Liver (tissue), 8 donors: ENCODE measurements at regions not wholly inside any gene's neighbourhood (a gene's known extent, or its start where the extent isn't known, plus 50 kb on each side); places are given as distances from the start of the nearest gene placed in this dataset.

Experiments used
- DNase-seq: peaks from one replicate; pipeline ENCODE4 v3.0.0-alpha.2; 2017; ENCODE audit warnings: low spot score
- H3K27ac ChIP-seq, 2 donors: one replicate each; pipeline ENCODE4 v1.7.0; 2013; ENCODE audit warnings: inconsistent platforms in 2 of 2, low read length in 2 of 2, control low read depth in 1 of 2, low read depth in 1 of 2, mild to moderate bottlenecking in 1 of 2
- H3K27me3 ChIP-seq, 4 donors: one replicate each; pipeline versions ENCODE4 v1.6.1 to v1.7.0; 2013; ENCODE audit warnings: low read length in 3 of 4, inconsistent platforms in 1 of 4, mild to moderate bottlenecking in 1 of 4, moderate library complexity in 1 of 4; ENCODE audit not compliant: control insufficient read depth in 4 of 4, insufficient read depth in 4 of 4
- H3K36me3 ChIP-seq, 4 donors: one replicate each; pipeline versions ENCODE4 v1.6.1 to v1.7.0; 2013; ENCODE audit warnings: low read length in 3 of 4, mild to moderate bottlenecking in 3 of 4, low read depth in 1 of 4, moderate library complexity in 1 of 4; ENCODE audit not compliant: control insufficient read depth in 4 of 4, insufficient read depth in 3 of 4
- H3K4me1 ChIP-seq, 4 donors: one replicate each; pipeline versions ENCODE4 v1.6.1 to v1.7.0; 2013; ENCODE audit warnings: low read length in 3 of 4, mild to moderate bottlenecking in 3 of 4, moderate library complexity in 1 of 4; ENCODE audit not compliant: control insufficient read depth in 4 of 4, insufficient read depth in 4 of 4
- H3K4me3 ChIP-seq, 3 donors: one replicate each; pipeline versions ENCODE4 v1.6.1 to v1.7.0; 2013; ENCODE audit warnings: low read length in 3 of 3, control low read depth in 1 of 3, low read depth in 1 of 3, mild to moderate bottlenecking in 1 of 3
- H3K9ac ChIP-seq, 2 donors: one replicate each; pipeline ENCODE4 v1.7.0; 2013; ENCODE audit warnings: low read length in 2 of 2, mild to moderate bottlenecking in 2 of 2, moderate library complexity in 2 of 2, control low read depth in 1 of 2, low read depth in 1 of 2
- H3K9me3 ChIP-seq, 4 donors: one replicate each; pipeline versions ENCODE4 v1.6.1 to v1.7.0; 2013; ENCODE audit warnings: low read length in 3 of 4; ENCODE audit not compliant: control insufficient read depth in 4 of 4
- EGR1 ChIP-seq, 2 donors: IDR thresholded peaks; 2 replicates each; pipeline ENCODE4 v1.6.1; 2016 to 2018; ENCODE audit warnings: antibody characterized with exemption in 2 of 2, low read depth in 2 of 2
- FOXA2 ChIP-seq: IDR thresholded peaks from 2 replicates; pipeline ENCODE4 v1.6.1; 2016; ENCODE audit warnings: antibody characterized with exemption
- HNF4A ChIP-seq, 2 donors: conservative IDR thresholded peaks; 2 replicates each; pipeline ENCODE4 v1.6.1; 2016; ENCODE audit warnings: antibody characterized with exemption in 2 of 2, mild to moderate bottlenecking in 2 of 2
- HNF4G ChIP-seq: IDR thresholded peaks from 2 replicates; pipeline ENCODE4 v1.6.1; 2016; ENCODE audit warnings: antibody characterized with exemption
- JUND ChIP-seq, 2 donors: IDR thresholded peaks; 2 replicates each; pipeline ENCODE4 v1.6.1; 2016; ENCODE audit warnings: antibody characterized with exemption in 2 of 2
- NR2F2 ChIP-seq: IDR thresholded peaks from 2 replicates; pipeline ENCODE4 v1.6.1; 2016; ENCODE audit warnings: antibody characterized with exemption
- RAD21 ChIP-seq, 2 donors: IDR thresholded peaks; 2 replicates each; pipeline ENCODE4 v1.6.1; 2016; ENCODE audit warnings: antibody characterized with exemption in 2 of 2, mild to moderate bottlenecking in 2 of 2
- RXRA ChIP-seq, 2 donors: IDR thresholded peaks; 2 replicates each; pipeline ENCODE4 v1.6.1; 2017 to 2018; ENCODE audit warnings: antibody characterized with exemption in 2 of 2, mild to moderate bottlenecking in 1 of 2
- TAF1 ChIP-seq: conservative IDR thresholded peaks from 2 replicates; pipeline ENCODE4 v1.6.1; 2016; ENCODE audit warnings: antibody characterized with exemption, mild to moderate bottlenecking
- YY1 ChIP-seq: IDR thresholded peaks from 2 replicates; pipeline ENCODE4 v1.6.1; 2016; ENCODE audit warnings: antibody characterized with exemption, mild to moderate bottlenecking
- WGBS: extraction: QIAGEN DNeasy Blood & Tissue Kit; methylation state at CpG from one replicate; pipeline ENCODE4 v1.1.7; 2013; 5-methylcytosine and 5-hydroxymethylcytosine counted together
- TF ChIP-seq, protein P1 (sequence below): fragments of 150-350 bp; IDR thresholded peaks from 2 replicates; pipeline ENCODE4 v1.5.1; 2017; ENCODE audit warnings: improper control_type of control experiment, low read depth, low read length; ENCODE audit not compliant: missing input control
- TF ChIP-seq, protein P2 (sequence below): IDR thresholded peaks from 2 replicates; pipeline ENCODE4 v1.6.1; 2016; ENCODE audit warnings: antibody characterized with exemption
- TF ChIP-seq, protein P3 (sequence below): IDR thresholded peaks from 2 replicates; pipeline ENCODE4 v1.6.1; 2016; ENCODE audit warnings: antibody characterized with exemption
- donor health status: healthy.
- donor health status: healthy.
- donor health status: healthy.
- donor health status: healthy.
- donor health status: healthy.

DNA sequence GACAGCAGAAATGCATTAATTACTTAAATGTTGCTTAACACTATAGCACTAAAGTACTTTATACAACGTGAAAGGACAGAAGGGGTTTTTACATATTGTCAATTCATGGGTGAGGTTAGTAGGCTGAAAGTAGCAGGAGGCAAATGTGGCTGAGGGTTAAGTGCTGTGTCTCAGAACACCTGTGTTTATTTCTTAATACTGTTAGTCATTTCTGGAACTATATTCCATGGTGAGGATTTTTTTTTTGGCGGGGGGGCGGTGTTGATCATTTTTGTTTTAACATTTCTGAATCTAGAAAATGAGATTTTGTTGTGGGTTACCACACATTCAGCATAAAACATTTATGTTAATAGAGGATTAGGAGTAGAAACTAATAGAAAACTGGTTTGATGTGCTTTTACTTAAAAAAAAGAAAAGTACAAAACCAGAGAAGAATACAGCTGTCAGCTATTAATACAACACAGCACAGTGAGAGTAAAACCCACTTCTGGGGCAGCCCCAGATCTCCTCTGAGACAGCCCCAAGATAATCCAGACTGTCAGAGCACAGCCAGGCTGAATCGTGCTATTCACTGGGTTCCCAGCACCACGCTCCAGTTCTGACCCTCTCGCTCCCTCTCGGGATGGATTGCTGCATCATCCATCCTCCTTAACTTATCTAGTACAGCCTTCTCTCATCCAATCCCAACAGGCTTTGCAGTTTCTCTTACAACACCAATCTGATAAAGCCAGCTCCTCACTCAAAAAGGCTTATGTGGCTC, 307.7 kb downstream of the TUSC7 start (continued):
- TF ChIP-seq, protein P1, sequence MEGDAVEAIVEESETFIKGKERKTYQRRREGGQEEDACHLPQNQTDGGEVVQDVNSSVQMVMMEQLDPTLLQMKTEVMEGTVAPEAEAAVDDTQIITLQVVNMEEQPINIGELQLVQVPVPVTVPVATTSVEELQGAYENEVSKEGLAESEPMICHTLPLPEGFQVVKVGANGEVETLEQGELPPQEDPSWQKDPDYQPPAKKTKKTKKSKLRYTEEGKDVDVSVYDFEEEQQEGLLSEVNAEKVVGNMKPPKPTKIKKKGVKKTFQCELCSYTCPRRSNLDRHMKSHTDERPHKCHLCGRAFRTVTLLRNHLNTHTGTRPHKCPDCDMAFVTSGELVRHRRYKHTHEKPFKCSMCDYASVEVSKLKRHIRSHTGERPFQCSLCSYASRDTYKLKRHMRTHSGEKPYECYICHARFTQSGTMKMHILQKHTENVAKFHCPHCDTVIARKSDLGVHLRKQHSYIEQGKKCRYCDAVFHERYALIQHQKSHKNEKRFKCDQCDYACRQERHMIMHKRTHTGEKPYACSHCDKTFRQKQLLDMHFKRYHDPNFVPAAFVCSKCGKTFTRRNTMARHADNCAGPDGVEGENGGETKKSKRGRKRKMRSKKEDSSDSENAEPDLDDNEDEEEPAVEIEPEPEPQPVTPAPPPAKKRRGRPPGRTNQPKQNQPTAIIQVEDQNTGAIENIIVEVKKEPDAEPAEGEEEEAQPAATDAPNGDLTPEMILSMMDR = no peak
- TF ChIP-seq, protein P2, sequence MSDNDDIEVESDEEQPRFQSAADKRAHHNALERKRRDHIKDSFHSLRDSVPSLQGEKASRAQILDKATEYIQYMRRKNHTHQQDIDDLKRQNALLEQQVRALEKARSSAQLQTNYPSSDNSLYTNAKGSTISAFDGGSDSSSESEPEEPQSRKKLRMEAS = no peak
- TF ChIP-seq JUND (IDR thresholded peaks at IDR 0.05) (no peak), YY1 (no peak), NR2F2 (no peak), FOXA2 (no peak)
- TF ChIP-seq, protein P3, sequence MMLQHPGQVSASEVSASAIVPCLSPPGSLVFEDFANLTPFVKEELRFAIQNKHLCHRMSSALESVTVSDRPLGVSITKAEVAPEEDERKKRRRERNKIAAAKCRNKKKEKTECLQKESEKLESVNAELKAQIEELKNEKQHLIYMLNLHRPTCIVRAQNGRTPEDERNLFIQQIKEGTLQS = no peak

DNA sequence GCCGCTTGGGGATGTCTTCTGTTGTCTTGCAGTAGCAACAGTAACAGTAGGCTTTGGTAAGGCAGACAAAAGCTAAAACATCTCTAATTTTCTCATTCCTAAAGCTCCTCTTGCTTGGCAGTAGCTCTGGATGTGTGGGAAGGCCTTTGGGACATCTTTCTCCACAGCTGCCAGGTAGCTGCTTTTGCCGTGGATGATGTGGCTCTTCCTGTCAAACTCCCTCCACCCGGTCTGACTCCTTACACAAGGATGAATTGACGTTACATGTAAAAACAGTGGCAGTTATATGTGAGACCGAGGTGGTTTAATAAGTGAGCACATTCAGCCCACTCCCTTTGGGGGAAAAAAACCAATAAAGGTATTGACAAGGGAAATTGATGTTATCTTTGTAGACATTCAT, 309.1 kb downstream of the TUSC7 start:
- whole genome bisulfite sequencing = 44% methylated on average over 5 of the region's 5 CpGs
- no peaks in the 10 kb centered on the region for H3K4me1 ChIP-seq
- DNase-seq = no peak
- TF ChIP-seq, protein P2 = no peak
- TF ChIP-seq, protein P3 = no peak
- TF ChIP-seq RAD21 (IDR thresholded peaks at IDR 0.05) (no peak), HNF4A (conservative IDR thresholded peaks at IDR 0.05) (no peak), HNF4G (no peak), RXRA (IDR thresholded peaks at IDR 0.05) (no peak), JUND (IDR thresholded peaks at IDR 0.05) (no peak), YY1 (no peak)
- TF ChIP-seq, protein P1 = no peak
- no peak overlapping the region for H3K4me3 ChIP-seq
- H3K36me3 ChIP-seq = no peaks in the 10 kb centered on the region
- H3K27ac ChIP-seq = no peak overlapping the region
- H3K9me3 ChIP-seq = no peaks in the 10 kb centered on the region
- no peak overlapping the region for H3K9ac ChIP-seq
- peaks cover 0 to 9% (median 1%) of the 10 kb centered on the region in 4 donors for H3K27me3 ChIP-seq

DNA sequence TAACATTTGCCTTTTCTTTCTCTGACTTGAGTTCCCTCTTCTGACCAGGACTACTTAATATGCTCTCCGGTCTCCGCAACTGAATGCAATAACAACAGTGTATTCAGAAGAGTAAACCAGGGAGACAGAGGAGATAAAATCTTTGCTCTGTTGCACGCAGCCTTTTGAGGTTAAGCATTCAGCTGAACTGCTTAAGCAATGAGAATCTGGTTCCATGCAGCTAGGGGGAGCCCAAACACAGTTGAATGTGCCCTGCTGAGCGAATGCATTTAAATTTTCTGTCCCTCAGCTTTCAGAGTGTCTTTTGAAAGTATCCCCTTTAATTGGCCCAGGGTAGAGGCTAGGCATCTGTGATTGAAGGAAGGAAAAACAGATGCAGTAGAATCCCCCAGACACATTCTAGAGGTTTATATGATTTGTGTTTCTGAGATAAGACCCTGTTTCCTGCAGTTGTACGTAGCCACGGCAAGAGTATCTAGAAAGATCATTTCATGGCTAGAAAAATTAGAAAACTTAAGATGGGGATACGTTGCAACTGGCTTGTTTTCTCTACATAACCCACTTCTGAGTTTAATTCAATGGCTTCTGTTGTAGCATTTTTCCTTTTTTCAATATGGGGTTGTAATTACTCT, 309.6 kb downstream of the TUSC7 start:
- 20% methylated on average over 7 of the region's 7 CpGs for WGBS
- H3K9ac ChIP-seq = no peak overlapping the region

More for the DNA sequence above, 309.6 kb downstream of the TUSC7 start:
- no peaks in the 10 kb centered on the region for H3K36me3 ChIP-seq
- H3K27ac ChIP-seq = no peak overlapping the region
- H3K4me3 ChIP-seq = no peak overlapping the region
- TF ChIP-seq, protein P1 = peak; percentile 73
- TF ChIP-seq RAD21 (IDR thresholded peaks at IDR 0.05) = peak; percentile 89 to 90
- no peak for TF ChIP-seq EGR1 (IDR thresholded peaks at IDR 0.05; ENCODE audit: low read depth in 2 of 2)
- no peak for TF ChIP-seq TAF1
- H3K4me1 ChIP-seq = no peaks in the 10 kb centered on the region
- DNase-seq = peak; percentile 39
- H3K9me3 ChIP-seq = no peaks in the 10 kb centered on the region
- peaks cover 0 to 9% (median 1%) of the 10 kb centered on the region in 4 donors for H3K27me3 ChIP-seq
